Fibroblast of lung (primary cell): ENCODE measurements at regions not wholly inside any gene's neighbourhood (a gene's known extent, or its start where the extent isn't known, plus 50 kb on each side); places are given as distances from the start of the nearest gene placed in this dataset.

Experiments
- EZH2 ChIP-seq: IDR thresholded peaks from 2 replicates; pipeline ENCODE4 v1.5.1; 2012; ENCODE audit warnings: low read length, control low read depth, mild to moderate bottlenecking; ENCODE audit errors: missing control alignments
- TF ChIP-seq, protein P1 (sequence below), 2 donors: IDR thresholded peaks in 1 of 2; conservative IDR thresholded peaks in 1 of 2; 1 replicate in 1 of 2; 2 replicates in 1 of 2; pipeline ENCODE4 v1.5.1; 2011 to 2012; ENCODE audit warnings: low read length in 2 of 2, control low read depth in 1 of 2, inconsistent platforms in 1 of 2, low read depth in 1 of 2, mild to moderate bottlenecking in 1 of 2

DNA sequence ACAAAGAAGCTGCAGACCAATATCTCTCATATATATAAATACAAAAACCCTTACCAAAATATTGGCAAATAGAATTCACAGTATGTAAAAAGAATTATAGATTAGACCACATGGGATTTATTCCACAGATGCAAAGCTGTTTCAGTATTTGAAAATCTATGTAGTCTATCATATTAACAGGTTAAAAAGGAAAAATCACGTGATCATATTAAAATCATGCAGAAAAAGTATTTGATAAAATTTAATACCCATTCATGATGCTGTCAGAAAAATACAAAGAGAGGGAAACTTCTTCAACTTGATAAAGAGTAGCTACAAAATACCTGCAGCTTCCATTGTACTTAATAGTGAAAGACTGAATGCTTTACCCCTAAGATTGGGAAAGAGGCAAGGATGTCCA is 67.2 kb upstream of the CD44 start:
- TF ChIP-seq, protein P1, sequence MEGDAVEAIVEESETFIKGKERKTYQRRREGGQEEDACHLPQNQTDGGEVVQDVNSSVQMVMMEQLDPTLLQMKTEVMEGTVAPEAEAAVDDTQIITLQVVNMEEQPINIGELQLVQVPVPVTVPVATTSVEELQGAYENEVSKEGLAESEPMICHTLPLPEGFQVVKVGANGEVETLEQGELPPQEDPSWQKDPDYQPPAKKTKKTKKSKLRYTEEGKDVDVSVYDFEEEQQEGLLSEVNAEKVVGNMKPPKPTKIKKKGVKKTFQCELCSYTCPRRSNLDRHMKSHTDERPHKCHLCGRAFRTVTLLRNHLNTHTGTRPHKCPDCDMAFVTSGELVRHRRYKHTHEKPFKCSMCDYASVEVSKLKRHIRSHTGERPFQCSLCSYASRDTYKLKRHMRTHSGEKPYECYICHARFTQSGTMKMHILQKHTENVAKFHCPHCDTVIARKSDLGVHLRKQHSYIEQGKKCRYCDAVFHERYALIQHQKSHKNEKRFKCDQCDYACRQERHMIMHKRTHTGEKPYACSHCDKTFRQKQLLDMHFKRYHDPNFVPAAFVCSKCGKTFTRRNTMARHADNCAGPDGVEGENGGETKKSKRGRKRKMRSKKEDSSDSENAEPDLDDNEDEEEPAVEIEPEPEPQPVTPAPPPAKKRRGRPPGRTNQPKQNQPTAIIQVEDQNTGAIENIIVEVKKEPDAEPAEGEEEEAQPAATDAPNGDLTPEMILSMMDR (conservative IDR thresholded peaks at IDR 0.05 in 1 of 2, IDR thresholded peaks at IDR 0.05 in 1 of 2; ENCODE audit: low read depth in 1 of 2, low read length in 2 of 2): no peak
- TF ChIP-seq EZH2: no peak
